ENCODE measurements at regions not wholly inside any gene's neighbourhood (a gene's known extent, or its start where the extent isn't known, plus 50 kb on each side); places are given as distances from the start of the nearest gene placed in this dataset.
"Not testable (repeated sequence)": the region's sequence is repeated elsewhere in the genome, so short reads cannot be mapped to it uniquely, and the experiment has no call there.

GRCh38 chr13:80168089-80168850 lies 172.7 kb downstream of the SPRY2 start:
- DNase-seq: no peak

DNA sequence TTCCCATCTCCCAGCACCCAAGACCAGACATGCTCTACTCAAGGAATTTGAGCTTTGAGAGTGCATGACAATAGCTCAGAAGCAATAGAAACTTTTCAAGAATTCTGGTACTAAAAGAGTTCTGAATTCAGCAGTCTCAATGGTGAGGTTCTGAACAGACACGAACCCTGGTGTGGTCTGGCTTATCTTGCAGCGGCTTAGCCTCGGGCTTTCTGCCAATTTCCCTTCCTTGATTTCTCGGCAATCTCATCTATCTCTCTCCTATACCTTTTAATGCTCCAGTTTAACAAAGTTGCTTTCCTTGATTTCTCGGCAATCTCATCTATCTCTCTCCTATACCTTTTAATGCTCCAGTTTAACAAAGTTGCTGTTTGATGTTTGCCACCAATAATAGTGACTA lies 174.6 kb downstream of the SPRY2 start:
- no peak for DNase-seq

GRCh38 chr13:80164462-80164861 lies 176.5 kb downstream of the SPRY2 start:
- DNase-seq: no peak

DNA sequence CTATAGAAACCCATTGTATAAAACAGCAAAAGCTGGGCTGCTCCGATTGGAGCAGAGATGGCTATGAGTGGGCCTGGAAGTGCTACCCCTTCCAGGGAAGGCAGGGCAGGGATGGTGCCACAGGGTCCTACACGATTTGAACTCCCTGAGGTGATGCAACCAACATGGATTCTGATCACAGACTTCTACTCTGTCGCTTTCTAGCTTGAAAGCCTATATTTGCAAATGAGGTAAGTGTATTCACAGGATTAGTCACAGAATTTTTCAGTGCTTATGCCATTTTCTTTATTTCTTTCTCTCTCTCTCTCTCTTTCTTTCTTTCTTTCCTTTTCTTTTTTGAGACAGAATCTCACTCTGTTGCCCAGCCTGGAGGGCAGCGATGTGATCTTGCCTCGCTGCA lies 179.0 kb downstream of the SPRY2 start:
- DNase-seq: no peak

DNA sequence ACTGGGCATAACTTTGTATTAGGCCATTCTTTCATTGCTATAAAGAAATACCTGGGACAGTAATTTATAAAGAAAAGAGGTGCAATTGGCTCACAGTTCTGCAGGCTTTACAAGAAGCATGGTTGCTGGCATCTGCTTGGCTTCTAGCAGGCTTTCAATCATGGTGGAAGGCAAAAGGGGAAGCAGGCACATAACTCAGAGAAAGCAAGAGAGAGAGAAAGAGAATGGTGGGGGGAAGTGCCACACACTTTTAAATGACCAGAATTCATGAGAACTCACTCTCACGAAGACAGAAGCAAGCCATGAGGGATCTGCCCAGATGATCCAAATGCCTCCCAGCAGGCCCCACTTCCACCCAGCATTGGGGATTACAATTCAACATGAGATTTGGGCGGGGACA lies 179.7 kb downstream of the SPRY2 start:
- no peak for DNase-seq

DNA sequence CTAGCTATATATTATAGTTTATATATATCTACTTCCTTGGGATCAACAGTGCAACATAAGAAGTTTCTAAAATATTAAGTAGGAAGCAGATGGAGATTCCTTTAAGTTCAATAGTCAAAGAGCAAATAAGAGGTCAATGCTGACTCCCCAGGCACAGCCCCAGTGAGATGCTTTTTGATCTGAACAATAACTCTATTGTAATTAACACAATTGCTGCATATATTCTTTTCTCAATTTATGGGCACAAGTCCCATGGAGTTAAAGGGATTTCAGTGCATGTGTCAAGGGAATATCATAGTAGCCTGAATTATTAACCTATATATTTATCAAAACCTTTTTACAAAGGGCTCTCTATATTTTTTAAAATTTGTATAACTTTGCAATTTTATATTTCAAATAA lies 180.8 kb downstream of the SPRY2 start:
- DNase-seq: no peak

- DNase-seq: no peak
Measured at GRCh38 chr13:80157261-80157932, 183.5 kb downstream of the SPRY2 start.

- not testable (repeated sequence) for DNase-seq
Measured at GRCh38 chr13:80152142-80152541, 188.8 kb downstream of the SPRY2 start.

DNA sequence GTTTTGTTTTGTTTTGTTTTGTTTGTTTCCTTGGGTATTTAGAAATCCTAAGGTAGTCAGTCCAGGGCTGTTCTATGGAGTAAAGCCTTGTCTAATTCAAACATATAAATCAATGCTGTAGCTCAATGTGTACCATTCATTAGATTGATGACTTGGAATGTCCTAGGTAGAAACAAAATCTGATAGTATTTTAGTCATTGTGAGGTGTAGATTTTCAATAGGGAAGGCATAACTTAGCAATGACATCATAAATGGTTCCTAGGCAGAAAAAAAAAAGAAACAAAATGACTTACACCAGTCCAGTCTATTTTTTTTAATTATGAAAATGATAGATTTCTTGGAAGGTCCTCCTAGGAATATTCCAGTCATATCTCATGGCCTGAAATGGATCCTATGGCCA lies 189.9 kb downstream of the SPRY2 start:
- no peak for DNase-seq

DNA sequence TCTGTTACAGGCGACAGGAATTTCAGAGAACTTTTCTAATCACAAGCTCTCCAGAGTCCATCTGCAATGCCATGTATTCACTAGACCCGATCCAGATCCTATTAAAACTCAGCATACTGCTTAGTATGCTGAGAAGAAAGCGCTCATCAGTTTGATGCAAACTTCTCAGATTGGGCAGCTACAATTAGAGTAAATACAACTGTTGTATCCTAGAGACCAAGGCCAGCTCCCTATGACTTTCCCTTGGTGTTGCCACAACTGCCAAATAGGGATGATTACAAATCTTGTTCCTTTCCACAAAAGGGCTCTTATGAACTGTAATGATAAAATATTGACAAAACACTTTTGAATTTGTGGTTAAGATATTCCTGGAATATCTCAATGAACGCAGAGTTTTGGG lies 191.2 kb downstream of the SPRY2 start:
- DNase-seq: no peak

- DNase-seq: no peak
Measured at GRCh38 chr13:80145171-80145690, 195.7 kb downstream of the SPRY2 start.

GRCh38 chr13:80144493-80144892 lies 196.4 kb downstream of the SPRY2 start:
- no peak for DNase-seq

DNA sequence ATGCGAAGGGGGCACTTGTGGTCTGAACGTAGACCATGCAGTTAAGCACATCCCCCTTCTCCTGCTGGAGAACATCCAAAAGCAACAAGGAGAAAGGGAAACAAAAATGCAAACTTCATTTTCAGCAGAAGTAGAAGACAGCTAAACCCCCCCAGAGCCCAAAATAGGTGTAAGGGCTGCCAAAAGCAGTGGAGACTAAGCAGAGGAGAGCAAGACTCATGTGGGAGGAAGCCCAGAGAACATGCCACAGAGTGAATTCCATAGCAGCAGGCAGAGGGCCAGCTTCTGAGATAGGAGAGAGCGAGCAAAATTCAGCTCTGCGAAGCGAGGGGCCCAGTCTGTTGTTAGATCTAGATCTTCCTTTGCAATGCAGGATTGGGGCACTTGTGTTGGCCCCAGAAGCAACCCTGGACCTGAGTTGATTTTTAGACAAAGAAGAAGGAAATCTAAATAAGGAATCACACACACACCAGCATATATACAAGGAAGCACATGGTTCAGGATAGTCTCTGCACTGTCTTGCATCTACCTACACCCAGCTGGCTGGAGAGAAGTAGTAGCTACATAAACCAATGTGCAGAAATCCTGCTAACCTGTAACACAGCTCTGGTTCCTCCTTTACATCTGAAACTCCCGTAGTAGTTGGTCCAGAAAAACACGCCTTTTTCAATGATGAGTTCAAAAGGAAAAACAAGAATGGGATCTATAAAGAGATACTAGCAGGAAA lies 199.6 kb downstream of the SPRY2 start:
- DNase-seq: no peak

DNA sequence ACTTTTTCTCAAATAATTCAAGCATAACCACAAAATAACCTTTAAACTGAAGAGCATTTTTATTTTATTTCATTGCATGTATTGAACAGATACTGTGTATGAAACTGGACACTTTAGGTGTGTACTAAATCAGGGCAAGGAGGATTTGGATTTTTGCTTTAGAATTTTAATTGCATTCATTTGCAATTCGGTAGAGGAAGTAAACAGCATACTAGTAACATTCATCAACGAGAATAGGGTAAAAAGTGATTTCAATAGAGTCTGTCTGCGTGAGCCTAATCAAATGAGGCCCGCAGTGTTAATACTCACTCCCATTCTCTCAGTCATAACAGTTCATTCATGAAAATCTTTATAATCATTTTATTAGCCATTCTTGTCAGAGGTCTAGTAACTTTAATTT lies 200.2 kb downstream of the SPRY2 start:
- no peak for DNase-seq

- DNase-seq: no peak
Measured at GRCh38 chr13:80139196-80139595, 201.7 kb downstream of the SPRY2 start.

- no peak for DNase-seq
Measured at GRCh38 chr13:80137994-80138393, 202.9 kb downstream of the SPRY2 start.

GRCh38 chr13:80134346-80134745 lies 206.6 kb downstream of the SPRY2 start:
- no peak for DNase-seq

GRCh38 chr13:80133631-80134261 lies 207.2 kb downstream of the SPRY2 start:
- DNase-seq: no peak

DNA sequence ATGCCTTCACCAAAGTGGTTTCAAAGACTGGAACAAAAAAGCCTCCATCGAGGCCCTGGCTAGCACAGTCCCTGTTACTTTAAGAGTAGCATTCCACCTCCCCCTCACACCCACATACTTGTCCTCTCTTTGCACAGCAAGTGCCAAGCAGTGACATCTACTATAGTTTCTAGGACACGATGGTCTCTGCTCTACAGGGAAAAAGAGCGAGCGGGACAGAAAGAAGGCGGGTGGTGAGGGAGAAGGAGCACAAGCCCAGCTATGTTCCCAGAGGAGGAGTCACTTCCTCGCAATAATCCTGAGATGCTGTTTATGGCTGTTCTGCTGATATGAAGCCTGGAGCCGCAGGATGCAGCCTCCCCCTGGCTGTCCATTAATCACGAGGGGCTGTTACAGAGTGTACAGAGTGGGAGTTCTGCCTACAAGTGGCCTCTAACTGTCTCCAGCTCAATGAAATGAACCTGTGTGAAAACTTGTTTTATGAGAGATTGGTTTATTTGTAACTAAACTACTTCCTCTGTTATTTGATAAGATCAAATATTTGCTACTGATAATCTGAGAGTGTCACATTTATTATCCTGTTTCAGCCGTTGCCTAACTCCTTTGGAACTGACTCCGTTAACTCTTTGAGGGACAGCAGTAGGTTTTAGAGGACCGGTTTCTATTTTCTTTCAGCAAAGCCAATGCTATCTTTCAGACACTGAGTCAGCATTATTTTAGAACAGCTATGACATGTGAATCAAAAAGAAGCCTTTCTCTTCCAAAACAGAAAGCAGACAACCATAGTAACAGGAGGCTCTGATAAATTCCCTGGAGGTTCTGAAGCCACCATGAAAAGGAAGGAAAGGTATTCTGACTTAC lies 208.0 kb downstream of the SPRY2 start:
- DNase-seq: no peak

GRCh38 chr13:80131204-80131603 lies 209.7 kb downstream of the SPRY2 start:
- no peak for DNase-seq

DNA sequence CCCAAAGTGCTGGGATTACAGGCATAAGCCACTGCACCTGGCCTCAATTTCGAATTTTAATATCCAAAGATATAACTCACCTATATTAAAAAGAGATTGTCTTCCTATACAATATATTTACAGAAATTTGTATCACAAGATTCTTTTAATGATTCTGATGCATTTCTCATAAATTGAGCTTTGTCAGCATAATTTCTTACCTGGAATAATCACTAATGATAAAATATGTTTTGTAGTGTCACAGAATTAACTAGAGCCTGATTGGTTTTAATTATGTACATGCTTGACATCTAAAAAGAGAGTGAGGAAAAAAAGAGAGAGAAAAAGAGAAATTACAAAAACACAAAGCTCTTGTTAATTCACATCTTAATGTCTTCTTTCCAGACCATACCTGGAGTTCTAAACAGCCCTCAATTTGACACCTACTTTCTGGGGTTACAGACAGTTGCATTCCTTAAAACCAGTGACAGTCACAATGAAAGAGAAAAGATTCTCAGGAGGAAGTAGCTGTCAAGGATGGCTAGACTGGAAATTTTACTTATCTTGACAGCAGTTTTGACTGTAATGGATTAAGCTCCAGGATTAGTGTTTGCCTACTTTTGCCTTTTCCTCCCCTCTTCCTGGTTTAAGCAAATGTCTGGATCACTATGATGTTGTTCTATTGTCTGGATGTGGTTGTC lies 214.4 kb downstream of the SPRY2 start:
- DNase-seq: no peak

DNA sequence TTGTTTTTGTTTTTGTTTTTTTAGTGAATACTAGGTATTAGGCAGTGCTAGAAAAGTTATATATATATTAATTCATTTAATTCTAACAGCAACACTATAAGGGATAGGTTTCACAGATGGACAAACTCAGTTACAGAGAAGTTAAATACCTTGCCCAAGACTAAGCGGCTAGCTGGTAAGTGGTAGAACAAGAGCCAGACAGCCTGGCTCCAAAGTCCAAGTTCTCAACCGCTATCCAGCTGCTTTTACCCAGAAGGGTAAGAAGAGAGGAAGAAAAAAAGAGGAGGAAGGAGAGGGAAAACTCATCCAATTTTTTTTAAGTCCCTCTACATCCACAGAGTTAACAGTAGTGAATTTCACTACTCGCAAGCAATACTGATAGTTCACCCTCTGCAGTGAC lies 217.0 kb downstream of the SPRY2 start:
- DNase-seq: no peak
